NCI-H146 (cell line): ENCODE measurements at regions not wholly inside any gene's neighbourhood (a gene's known extent, or its start where the extent isn't known, plus 50 kb on each side); places are given as distances from the start of the nearest gene placed in this dataset.

Source experiments
- DNase-seq: peaks from one replicate; lab custom pipeline; 2025; lab: John Stamatoyannopoulos, UW

- DNase-seq: peak; percentile 62
These were observed 208.3 kb downstream of the PPP1R3A start for GRCh38 chr7:113710310-113711096.

GRCh38 chr7:113705439-113705838 is 213.4 kb downstream of the PPP1R3A start:
- no peak for DNase-seq

- peak; percentile 19 for DNase-seq
These were observed 220.1 kb downstream of the PPP1R3A start for GRCh38 chr7:113698556-113699220.

DNA sequence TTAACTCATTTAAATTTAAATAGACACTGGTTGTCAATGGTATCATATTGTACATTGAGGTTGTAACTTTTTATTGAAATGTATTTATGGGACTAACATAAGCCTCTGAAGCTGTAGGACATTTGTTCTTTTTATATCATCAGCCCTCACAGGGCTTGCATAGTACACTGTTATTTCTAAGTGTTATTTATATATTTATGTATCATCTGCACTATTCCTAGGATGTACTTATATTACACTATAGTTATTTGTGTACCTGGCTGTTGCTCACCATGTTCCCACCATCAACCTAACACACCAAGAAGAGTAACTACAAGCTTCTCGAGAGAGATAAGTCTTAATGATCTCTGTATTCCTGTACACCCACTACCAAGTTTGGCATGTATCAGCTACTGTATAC is 224.7 kb downstream of the PPP1R3A start:
- DNase-seq: no peak

GRCh38 chr7:113684165-113684564 is 234.6 kb downstream of the PPP1R3A start:
- no peak for DNase-seq

GRCh38 chr7:113677811-113678210 is 241.0 kb downstream of the PPP1R3A start:
- DNase-seq: no peak

- no peak for DNase-seq
These were observed 253.9 kb downstream of the PPP1R3A start for GRCh38 chr7:113664867-113665266.

- DNase-seq: no peak
These were observed 259.4 kb downstream of the PPP1R3A start for GRCh38 chr7:113659416-113659815.

GRCh38 chr7:113657603-113658002 is 261.2 kb downstream of the PPP1R3A start:
- no peak for DNase-seq

DNA sequence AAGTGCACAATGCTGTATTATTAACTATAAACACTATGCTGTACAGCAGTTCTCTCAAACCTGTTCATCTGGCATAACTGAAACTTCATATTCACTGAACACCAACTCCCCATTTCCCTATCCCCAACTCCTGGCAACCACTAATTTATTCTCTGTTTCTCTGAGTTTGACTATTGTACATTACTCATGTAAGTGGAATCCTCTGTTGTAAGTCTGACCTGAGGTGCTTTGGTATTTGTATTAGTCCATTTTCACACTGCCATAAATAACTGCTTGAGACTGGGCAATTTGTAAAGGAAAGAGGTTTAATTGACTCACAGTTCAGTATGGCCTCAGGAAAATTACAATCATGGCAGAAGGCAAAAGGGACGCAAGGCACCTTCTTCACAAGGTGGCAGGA is 266.3 kb downstream of the PPP1R3A start:
- no peak for DNase-seq

DNA sequence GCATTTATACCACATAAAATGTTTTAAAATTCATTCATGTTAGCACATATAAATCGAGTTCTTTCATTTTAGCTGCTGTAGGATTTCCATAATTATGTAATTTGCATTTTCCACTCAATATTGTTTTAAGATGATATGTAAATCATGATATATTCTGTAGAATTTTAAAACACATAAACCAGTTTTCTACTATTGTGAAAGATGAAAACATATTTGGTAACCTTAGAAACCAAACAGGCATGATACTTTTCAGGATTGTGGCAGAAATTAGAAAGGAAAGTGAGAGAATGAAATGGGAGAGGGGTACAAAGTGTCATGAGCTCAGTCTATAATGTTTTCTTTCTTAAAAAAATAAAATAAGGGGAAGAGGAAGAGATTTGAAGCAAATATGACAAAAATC is 269.3 kb downstream of the PPP1R3A start:
- DNase-seq: no peak

- DNase-seq: no peak
These were observed 279.6 kb downstream of the PPP1R3A start for GRCh38 chr7:113639221-113639620.

GRCh38 chr7:113636727-113637421 is 281.9 kb downstream of the PPP1R3A start:
- DNase-seq: no peak

GRCh38 chr7:113635492-113635891 is 283.3 kb downstream of the PPP1R3A start:
- DNase-seq: no peak

GRCh38 chr7:113633073-113633472 is 285.7 kb downstream of the PPP1R3A start:
- DNase-seq: no peak

- no peak for DNase-seq
These were observed 289.6 kb downstream of the PPP1R3A start for GRCh38 chr7:113628948-113629847.

DNA sequence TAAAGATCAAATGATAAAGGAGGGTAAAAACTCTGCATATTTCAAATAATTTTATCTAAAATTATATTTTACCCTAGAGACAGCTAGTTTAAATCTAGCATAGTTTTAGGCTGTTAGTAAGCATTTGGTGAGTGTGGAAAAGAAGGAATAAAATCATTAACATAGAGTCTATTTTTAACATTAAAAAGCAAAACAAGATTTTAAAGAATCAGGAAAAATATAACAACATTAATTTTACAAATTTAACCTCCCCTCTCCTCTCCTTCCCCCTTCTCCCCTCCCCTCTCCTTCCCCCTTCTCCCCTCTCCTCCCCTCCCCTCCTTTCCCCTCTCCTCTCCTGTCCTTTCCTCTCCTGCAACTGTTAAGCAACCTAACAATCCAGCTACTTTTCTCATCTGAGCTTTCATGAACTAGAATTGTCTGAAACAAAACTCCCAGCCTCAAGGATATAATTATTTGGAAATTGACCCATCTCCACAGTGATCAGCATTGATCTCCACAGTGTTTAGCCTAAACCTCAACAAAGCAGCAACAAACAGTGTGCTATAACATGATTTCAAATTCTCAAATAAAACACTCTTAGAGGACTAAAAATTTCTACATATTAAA is 293.2 kb downstream of the PPP1R3A start:
- no peak for DNase-seq

GRCh38 chr7:113622796-113623195 is 296.0 kb downstream of the PPP1R3A start:
- DNase-seq: no peak

- DNase-seq: no peak
These were observed 308.2 kb downstream of the PPP1R3A start for GRCh38 chr7:113610572-113610971.

- DNase-seq: no peak
These were observed 310.0 kb downstream of the PPP1R3A start for GRCh38 chr7:113608782-113609181.

DNA sequence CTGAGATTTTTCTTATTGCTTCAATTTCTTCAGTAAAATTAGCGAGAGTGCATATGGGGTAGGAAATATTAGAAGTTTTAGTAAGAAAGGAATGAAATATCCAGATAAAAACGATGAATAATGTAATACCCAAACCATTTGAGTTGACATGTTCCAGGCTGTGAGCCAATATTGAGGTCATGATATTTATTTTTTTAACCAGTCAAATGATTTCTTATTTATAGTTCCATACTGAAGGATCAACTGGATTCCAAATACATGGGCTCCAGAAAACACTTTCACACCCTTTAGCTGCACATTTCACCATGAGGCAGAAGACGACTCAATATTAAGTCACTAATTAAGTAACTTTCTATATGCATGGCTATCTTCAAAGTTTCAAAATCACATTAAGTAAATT is 312.5 kb downstream of the PPP1R3A start:
- DNase-seq: no peak
